ENCODE measurements at regions not wholly inside any gene's neighbourhood (a gene's known extent, or its start where the extent isn't known, plus 50 kb on each side); places are given as distances from the start of the nearest gene placed in this dataset.

DNA sequence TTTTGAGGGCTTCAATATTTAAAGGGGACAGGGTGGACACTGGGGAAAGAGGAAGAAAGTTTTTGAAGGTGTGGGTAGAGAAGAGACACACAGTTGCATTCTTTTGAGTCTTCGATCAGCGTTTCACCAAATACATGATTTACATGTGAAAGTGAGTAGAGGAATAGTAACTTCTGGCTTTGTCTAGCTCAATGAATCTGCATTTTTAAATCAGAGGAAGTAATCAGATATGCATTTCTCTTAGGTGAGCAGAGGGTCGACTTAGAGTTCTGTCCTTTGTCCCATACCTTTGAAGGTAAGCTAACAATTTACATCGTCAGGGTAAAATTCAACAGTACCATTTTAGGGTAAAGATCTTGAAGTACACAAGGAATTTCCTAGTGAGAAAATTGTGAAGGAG lies 406.4 kb upstream of the ZNF462 start:
- TF ChIP-seq, protein P1, sequence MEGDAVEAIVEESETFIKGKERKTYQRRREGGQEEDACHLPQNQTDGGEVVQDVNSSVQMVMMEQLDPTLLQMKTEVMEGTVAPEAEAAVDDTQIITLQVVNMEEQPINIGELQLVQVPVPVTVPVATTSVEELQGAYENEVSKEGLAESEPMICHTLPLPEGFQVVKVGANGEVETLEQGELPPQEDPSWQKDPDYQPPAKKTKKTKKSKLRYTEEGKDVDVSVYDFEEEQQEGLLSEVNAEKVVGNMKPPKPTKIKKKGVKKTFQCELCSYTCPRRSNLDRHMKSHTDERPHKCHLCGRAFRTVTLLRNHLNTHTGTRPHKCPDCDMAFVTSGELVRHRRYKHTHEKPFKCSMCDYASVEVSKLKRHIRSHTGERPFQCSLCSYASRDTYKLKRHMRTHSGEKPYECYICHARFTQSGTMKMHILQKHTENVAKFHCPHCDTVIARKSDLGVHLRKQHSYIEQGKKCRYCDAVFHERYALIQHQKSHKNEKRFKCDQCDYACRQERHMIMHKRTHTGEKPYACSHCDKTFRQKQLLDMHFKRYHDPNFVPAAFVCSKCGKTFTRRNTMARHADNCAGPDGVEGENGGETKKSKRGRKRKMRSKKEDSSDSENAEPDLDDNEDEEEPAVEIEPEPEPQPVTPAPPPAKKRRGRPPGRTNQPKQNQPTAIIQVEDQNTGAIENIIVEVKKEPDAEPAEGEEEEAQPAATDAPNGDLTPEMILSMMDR (IDR thresholded peaks at IDR 0.05): no peak
- no peak for TF ChIP-seq KAT7 (CRISPR knock-in tag; IDR thresholded peaks at IDR 0.05; ENCODE audit: borderline replicate concordance)
- TF ChIP-seq, protein P2, sequence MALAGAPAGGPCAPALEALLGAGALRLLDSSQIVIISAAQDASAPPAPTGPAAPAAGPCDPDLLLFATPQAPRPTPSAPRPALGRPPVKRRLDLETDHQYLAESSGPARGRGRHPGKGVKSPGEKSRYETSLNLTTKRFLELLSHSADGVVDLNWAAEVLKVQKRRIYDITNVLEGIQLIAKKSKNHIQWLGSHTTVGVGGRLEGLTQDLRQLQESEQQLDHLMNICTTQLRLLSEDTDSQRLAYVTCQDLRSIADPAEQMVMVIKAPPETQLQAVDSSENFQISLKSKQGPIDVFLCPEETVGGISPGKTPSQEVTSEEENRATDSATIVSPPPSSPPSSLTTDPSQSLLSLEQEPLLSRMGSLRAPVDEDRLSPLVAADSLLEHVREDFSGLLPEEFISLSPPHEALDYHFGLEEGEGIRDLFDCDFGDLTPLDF (CRISPR knock-in tag; IDR thresholded peaks at IDR 0.05): no peak
- TF ChIP-seq CBFB (CRISPR knock-in tag; IDR thresholded peaks at IDR 0.05; ENCODE audit: low read depth): no peak
- TF ChIP-seq, protein P3, sequence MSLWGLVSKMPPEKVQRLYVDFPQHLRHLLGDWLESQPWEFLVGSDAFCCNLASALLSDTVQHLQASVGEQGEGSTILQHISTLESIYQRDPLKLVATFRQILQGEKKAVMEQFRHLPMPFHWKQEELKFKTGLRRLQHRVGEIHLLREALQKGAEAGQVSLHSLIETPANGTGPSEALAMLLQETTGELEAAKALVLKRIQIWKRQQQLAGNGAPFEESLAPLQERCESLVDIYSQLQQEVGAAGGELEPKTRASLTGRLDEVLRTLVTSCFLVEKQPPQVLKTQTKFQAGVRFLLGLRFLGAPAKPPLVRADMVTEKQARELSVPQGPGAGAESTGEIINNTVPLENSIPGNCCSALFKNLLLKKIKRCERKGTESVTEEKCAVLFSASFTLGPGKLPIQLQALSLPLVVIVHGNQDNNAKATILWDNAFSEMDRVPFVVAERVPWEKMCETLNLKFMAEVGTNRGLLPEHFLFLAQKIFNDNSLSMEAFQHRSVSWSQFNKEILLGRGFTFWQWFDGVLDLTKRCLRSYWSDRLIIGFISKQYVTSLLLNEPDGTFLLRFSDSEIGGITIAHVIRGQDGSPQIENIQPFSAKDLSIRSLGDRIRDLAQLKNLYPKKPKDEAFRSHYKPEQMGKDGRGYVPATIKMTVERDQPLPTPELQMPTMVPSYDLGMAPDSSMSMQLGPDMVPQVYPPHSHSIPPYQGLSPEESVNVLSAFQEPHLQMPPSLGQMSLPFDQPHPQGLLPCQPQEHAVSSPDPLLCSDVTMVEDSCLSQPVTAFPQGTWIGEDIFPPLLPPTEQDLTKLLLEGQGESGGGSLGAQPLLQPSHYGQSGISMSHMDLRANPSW (CRISPR knock-in tag; conservative IDR thresholded peaks at IDR 0.05; ENCODE audit: low read depth): no peak

All from WTC11 (cell line).